Lung (tissue), 11 donors: ENCODE measurements at regions not wholly inside any gene's neighbourhood (a gene's known extent, or its start where the extent isn't known, plus 50 kb on each side); places are given as distances from the start of the nearest gene placed in this dataset.

Source experiments
- ATAC-seq: fragments of 200-7000 bp; cut with Tn5 transposase; one replicate; pipeline ENCODE4 v1.9.1; 2020; ENCODE audit warnings: moderate number of reproducible peaks; ENCODE audit not compliant: insufficient read depth, low FRiP score
- DNase-seq, 3 donors: peaks; one replicate each; pipeline ENCODE4 v3.0.0-alpha.2; 2013 to 2017
- H3K27ac ChIP-seq, 2 donors: one replicate each; pipeline ENCODE4 v1.5.1; 2013; ENCODE audit warnings: mild to moderate bottlenecking in 2 of 2, moderate library complexity in 2 of 2, control low read depth in 1 of 2, inconsistent platforms in 1 of 2, low read depth in 1 of 2, low read length in 1 of 2
- H3K27me3 ChIP-seq, 3 donors: one replicate each; pipeline ENCODE4 v1.5.1; 2013; ENCODE audit warnings: low read length in 2 of 3; ENCODE audit not compliant: control insufficient read depth in 3 of 3, insufficient read depth in 3 of 3
- H3K36me3 ChIP-seq, 4 donors: one replicate each; pipeline ENCODE4 v1.5.1; 2013; ENCODE audit warnings: low read length in 4 of 4, mild to moderate bottlenecking in 1 of 4, moderate library complexity in 1 of 4; ENCODE audit not compliant: control insufficient read depth in 4 of 4, insufficient read depth in 4 of 4
- H3K4me1 ChIP-seq, 5 donors: one replicate each; pipeline ENCODE4 v1.5.1; 2013; ENCODE audit warnings: low read length in 5 of 5, mild to moderate bottlenecking in 2 of 5, moderate library complexity in 1 of 5; ENCODE audit not compliant: control insufficient read depth in 5 of 5, insufficient read depth in 5 of 5
- H3K4me3 ChIP-seq: one replicate; pipeline ENCODE4 v1.5.1; 2013; ENCODE audit warnings: mild to moderate bottlenecking, control low read depth, moderate library complexity
- H3K9ac ChIP-seq, 2 donors: one replicate each; pipeline ENCODE4 v1.5.1; 2013; ENCODE audit warnings: low read length in 2 of 2, control low read depth in 1 of 2; ENCODE audit not compliant: insufficient read depth in 1 of 2
- H3K9me3 ChIP-seq, 4 donors: one replicate each; pipeline ENCODE4 v1.5.1; 2013; ENCODE audit warnings: low read length in 3 of 4, mild to moderate bottlenecking in 1 of 4, moderate library complexity in 1 of 4; ENCODE audit not compliant: control insufficient read depth in 4 of 4, insufficient read depth in 3 of 4
- CTCF ChIP-seq: IDR thresholded peaks from 2 replicates; pipeline ENCODE4 v1.5.1; 2012; ENCODE audit warnings: mild to moderate bottlenecking; ENCODE audit errors: control extremely low read depth, extremely low read depth
- WGBS, 2 donors: extraction: QIAGEN DNeasy Blood & Tissue Kit; methylation state at CpG; one replicate each; pipeline ENCODE4 v1.1.7; 2013; 5-methylcytosine and 5-hydroxymethylcytosine counted together
- donor health status: control.
- donor health status: control.
- donor health status: Bipolar disorder and iron deficiency.
- donor health status: healthy.
- donor health status: DM: yes; HTN: yes; CAD: no.

GRCh38 chr7:24440892-24441291, 132.4 kb upstream of the PALS2 start:
- Histone ChIP-seq H3K9me3 (peaks cover 0 to 4% (median 0%) of the 10 kb centered on the region in 4 donors), H3K36me3 (no peaks in the 10 kb centered on the region), H3K4me1 (peaks cover 0 to 17% (median 0%) of the 10 kb centered on the region in 5 donors), H3K27ac (no peak overlapping the region), H3K4me3 (no peak overlapping the region), H3K27me3 (no peaks in the 10 kb centered on the region), H3K9ac (no peak overlapping the region)
- 82 to 87% methylated on average over 3 of the region's 3 CpGs for WGBS, 2 donors
- no peak for ATAC-seq
- no peak for TF ChIP-seq CTCF
- DNase-seq, result no peak

- ATAC-seq (no peak), DNase-seq (peak; percentile 62 to 88 (median 84))
- Histone ChIP-seq H3K9me3 (peaks cover 0 to 2% (median 0%) of the 10 kb centered on the region in 4 donors), H3K4me1 (peaks cover 0 to 17% (median 0%) of the 10 kb centered on the region in 5 donors), H3K36me3 (no peaks in the 10 kb centered on the region), H3K4me3 (no peak overlapping the region), H3K9ac (no peak overlapping the region), H3K27ac (no peak overlapping the region), H3K27me3 (no peaks in the 10 kb centered on the region)
- 68 to 74% methylated on average over 7 of the region's 7 CpGs for WGBS, 2 donors
- TF ChIP-seq CTCF, result no peak
These were observed 131.8 kb upstream of the PALS2 start for GRCh38 chr7:24441314-24442027.

- 64 to 83% methylated on average over 4 of the region's 4 CpGs for WGBS, 2 donors
- Histone ChIP-seq H3K9ac (no peak overlapping the region), H3K9me3 (peaks cover 0 to 3% (median 0%) of the 10 kb centered on the region in 4 donors), H3K4me3 (no peak overlapping the region), H3K36me3 (no peaks in the 10 kb centered on the region), H3K27me3 (no peaks in the 10 kb centered on the region), H3K27ac (peak overlapping the region in 1 of 2 donors; percentile 4), H3K4me1 (peaks cover 0 to 17% (median 0%) of the 10 kb centered on the region in 5 donors)
- DNase-seq (peak in 2 of 3 donors; percentile 18 to 61), ATAC-seq (no peak)
- TF ChIP-seq CTCF, result no peak
These were observed 131.0 kb upstream of the PALS2 start for GRCh38 chr7:24442170-24442777.
